ENCODE measurements at regions not wholly inside any gene's neighbourhood (a gene's known extent, or its start where the extent isn't known, plus 50 kb on each side); places are given as distances from the start of the nearest gene placed in this dataset.
"Not testable (repeated sequence)": the region's sequence is repeated elsewhere in the genome, so short reads cannot be mapped to it uniquely, and the experiment has no call there.

- not testable (repeated sequence) for DNase-seq
Measured at GRCh38 chr13:63757683-63758082, 2342.0 kb upstream of the PCDH20 start.

GRCh38 chr13:63749857-63750256, 2334.2 kb upstream of the PCDH20 start:
- DNase-seq, result not testable (repeated sequence)

DNA sequence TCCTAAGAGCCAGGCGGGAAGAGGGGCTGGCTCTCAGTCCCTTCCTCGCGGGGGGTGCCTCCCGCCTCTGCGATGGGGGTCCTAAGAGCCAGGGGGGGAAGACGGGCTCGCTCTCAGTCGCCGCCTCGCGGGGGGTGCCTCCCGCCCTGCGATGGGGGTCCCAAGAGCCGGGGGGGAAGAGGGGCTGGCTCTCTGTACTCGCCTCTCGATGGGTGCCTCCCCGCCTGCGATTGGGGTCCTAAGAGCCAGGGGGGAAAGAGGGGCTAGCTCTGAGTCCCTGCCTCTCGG, 2326.1 kb upstream of the PCDH20 start:
- DNase-seq, result not testable (repeated sequence)

DNA sequence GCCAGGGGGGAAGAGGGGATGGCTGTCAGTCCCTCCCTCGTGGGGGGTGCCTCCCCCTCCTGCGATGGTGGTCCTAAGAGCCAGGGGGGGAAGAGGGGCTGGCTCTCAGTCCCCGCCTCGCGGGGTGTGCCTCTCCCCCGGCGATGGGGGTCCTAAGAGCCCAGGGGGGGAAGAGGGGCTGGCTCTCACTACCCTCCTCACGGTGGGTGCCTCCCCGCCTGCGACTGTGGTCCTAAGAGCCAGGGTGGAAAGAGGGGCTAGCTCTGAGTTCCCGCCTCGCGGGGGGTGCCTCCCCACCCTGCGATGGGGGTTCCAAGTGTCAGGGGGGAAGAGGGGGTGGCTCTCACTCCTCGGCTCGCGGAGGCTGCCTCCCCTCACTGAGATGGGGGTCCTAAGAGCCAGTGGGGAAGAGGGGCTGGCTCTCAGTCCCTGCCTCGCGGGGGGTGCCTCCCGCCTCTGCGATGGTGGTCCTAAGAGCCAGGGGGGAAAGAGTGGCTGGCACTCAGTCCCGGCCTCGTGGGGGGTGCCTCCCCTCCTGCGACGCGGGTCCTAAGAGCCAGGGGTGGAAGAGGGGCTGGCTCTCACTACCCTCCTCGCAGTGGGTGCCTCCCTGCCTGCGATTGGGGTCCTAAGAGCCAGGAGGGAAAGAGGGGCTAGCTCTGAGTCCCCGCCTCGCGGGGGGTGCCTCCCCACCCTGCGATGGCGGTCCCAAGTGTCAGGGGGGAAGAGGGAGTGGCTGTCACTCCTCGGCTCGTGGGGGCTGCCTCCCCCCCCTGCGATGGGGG, 2325.6 kb upstream of the PCDH20 start:
- no peak for DNase-seq

GRCh38 chr13:63739112-63739735, 2323.6 kb upstream of the PCDH20 start:
- DNase-seq, result not testable (repeated sequence)

- no peak for DNase-seq
Measured at GRCh38 chr13:63737418-63737817, 2321.8 kb upstream of the PCDH20 start.

DNA sequence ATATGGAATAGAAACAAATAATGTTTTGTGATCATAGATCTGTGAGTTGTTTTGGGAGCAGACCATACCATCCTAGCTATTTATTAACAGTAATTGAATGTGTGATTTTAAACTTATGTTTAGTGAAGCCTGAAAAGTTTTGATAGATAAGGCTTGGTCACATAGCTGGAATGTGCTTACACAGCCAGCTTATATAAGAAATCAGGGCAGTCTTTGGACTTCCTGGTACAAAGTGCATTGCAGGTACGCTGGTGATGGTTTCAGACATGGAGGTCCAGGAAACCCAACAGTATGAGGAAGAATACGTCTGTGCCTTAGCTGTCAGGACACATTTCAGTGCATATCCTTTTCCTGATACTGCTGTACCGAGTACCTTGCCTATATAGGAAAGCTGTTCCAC, 2316.2 kb upstream of the PCDH20 start:
- no peak for DNase-seq

DNA sequence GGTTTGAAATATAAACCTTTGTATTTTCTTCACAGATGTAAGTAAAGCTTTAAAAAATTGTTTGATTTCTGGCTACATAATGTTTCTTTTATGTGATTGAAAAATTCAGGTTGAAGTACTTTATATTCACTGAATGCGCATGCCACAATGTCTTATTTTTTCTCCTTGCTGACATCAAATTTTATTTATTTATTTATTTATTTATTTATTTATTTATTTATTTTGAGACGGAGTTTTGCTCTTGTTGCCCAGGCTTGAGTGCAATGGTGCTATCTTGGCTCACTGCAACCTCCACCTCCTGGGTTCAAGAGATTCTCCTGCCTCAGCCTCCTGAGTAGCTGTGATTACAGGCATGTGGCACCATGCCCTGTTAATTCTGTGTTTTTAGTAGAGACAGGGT, 2296.5 kb upstream of the PCDH20 start:
- DNase-seq, result not testable (repeated sequence)

DNA sequence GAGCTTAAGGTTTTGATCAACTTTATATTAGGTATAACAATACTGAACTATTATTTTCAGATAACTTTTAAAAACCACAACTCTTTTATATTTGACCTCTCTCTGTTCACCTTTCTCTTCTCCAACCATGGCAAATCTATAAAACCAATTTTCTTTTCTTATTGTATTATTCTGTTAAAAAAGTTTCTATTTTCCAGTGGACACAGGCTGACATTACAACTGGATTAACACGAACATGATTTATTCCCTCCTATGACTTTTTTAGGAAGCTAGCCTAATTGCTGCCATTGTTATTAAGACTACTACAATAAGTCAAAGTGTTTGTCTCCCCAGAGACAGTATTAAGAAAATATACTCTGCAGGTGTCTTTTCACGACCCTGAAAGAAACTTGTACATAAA, 2291.1 kb upstream of the PCDH20 start:
- DNase-seq, result no peak

- no peak for DNase-seq
Measured at GRCh38 chr13:63704521-63704920, 2288.9 kb upstream of the PCDH20 start.

- DNase-seq, result peak; percentile 3
Measured at GRCh38 chr13:63700350-63700749, 2284.7 kb upstream of the PCDH20 start.

- DNase-seq, result no peak
Measured at GRCh38 chr13:63699948-63700347, 2284.3 kb upstream of the PCDH20 start.

DNA sequence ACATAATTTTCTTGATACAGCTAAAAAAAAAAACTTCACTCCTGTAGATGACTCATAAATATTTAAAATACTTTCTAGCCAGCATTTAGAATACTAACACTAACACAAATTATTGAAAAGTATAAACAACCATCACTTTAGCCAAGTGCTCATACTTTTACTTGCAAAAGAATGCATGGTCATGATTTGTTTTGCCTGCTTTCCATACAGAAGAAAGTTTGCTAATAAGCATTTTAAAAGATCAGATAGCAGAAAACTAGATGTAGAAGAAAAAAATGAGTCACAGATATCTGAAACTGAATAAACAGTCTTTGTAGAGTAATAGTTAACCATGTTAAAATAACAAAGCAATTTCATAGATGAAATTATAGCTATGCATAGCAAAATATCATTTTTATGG, 2280.4 kb upstream of the PCDH20 start:
- no peak for DNase-seq

- DNase-seq, result no peak
Measured at GRCh38 chr13:63693696-63694095, 2278.0 kb upstream of the PCDH20 start.

- DNase-seq, result no peak
Measured at GRCh38 chr13:63691474-63691873, 2275.8 kb upstream of the PCDH20 start.

DNA sequence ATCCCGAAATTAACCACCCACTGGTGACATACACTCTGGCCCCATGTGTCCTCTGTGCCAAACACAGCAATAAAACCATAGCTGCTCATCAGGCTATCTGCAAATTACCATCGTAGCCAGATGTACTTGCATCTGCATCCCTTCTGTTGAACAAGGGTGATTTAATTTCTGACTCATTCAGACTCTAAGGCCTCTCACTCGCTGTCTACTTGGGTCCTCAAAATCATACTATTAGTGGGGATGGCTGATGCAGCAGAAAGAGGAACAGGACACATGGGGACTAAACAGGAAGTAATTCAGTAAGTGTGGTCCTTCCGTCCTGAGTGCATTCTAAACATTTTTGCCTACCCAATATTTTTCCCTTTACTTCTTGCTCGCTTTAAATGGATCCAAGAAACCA, 2275.0 kb upstream of the PCDH20 start:
- no peak for DNase-seq

DNA sequence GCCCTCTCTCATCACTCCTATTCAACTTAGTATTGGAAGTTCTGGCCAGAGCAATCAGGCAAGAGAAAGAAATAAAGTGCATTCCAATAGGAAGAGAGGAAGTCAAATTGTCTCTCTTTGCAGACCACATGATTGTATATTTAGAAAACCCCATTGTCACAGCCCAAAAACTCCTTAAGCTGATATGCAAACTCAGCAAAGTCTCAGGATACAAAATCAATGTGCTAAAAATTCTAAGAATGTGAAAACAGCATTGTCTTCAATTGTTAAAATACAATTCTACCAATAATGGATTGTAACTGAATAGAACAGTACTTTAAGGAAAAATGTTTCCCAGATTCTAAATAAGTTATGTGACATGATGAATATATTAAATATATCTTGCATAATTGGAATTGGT, 2269.2 kb upstream of the PCDH20 start:
- no peak for DNase-seq

- peak; percentile 8 for DNase-seq
Measured at GRCh38 chr13:63680704-63681103, 2265.1 kb upstream of the PCDH20 start.

GRCh38 chr13:63671296-63671695, 2255.6 kb upstream of the PCDH20 start:
- no peak for DNase-seq

- DNase-seq, result no peak
Measured at GRCh38 chr13:63651394-63651793, 2235.7 kb upstream of the PCDH20 start.

GRCh38 chr13:63643543-63643942, 2227.9 kb upstream of the PCDH20 start:
- no peak for DNase-seq

DNA sequence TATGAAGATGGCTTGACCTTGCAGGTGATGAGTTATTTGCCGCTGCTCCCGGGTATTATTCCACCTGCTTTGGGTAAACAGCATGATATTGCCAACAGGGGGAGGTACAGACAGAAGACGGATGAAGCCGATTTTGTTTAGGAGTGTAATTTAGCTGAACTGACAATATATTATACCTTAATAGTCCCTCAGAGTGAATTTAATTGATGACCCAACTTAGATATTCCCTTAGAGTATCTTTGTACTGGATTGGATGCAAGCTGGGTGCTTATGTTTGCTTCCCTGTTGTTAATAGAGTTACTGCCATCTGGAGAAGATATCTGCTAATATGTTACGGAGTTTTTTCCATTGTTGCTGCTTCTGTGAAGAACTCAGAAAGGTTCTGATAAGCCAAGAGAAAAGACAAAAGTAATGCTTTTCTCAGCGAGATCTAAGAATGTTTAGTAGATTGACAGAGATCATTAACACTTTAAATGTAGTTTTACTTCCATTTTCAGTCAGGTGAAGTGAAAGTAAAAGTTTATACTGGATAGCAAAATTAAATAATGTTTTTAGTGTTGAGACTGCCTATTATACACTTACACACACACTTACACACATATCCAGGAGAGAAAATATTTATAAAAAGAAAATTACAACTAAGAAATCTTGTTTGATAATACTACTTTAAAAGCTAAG, 2220.8 kb upstream of the PCDH20 start:
- no peak for DNase-seq

DNA sequence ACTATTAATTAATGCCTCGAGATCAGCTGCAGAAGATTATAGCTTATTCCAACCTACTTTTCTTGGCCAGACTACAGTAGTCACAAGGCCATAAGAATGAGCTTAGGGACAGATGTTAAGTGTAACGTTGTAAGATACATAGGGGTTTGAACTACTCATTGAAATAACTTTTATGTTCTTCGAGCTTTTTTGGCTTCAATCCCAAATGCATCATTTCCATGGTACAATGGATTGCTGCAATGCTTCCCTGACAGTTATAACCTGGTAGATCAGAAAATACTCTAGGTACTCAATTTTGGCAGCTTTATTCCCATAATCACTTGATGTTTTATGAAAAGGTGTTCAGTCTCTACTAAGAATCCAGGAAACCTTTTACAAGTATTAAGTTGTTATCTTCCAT, 2216.7 kb upstream of the PCDH20 start:
- DNase-seq, result no peak

GRCh38 chr13:63631006-63631405, 2215.4 kb upstream of the PCDH20 start:
- DNase-seq, result no peak

All from tongue (tissue), 1 donor.